ENCODE measurements at regions not wholly inside any gene's neighbourhood (a gene's known extent, or its start where the extent isn't known, plus 50 kb on each side); places are given as distances from the start of the nearest gene placed in this dataset.

GRCh38 chr3:25910997-25911396 lies 121.1 kb downstream of the OXSM start:
- TF ChIP-seq POLR2A (IDR thresholded peaks at IDR 0.05; ENCODE audit: low read depth, low read length) = no peak
- TF ChIP-seq POU2F2 (IDR thresholded peaks at IDR 0.05; ENCODE audit: low read depth, low read length) = no peak
- no peak for TF ChIP-seq POLR2AphosphoS5 (IDR thresholded peaks at IDR 0.05; ENCODE audit: low read depth, low read length)
- no peak for TF ChIP-seq TAF1 (IDR thresholded peaks at IDR 0.05; ENCODE audit: low read depth, low read length)
- no peak for TF ChIP-seq SPI1 (IDR thresholded peaks at IDR 0.05; ENCODE audit: low read depth, low read length)
- no peak for TF ChIP-seq PAX5 (IDR thresholded peaks at IDR 0.05; ENCODE audit: insufficient read depth, low read length, severe bottlenecking)

All from GM12891 (cell line).